NCI-H226 (cell line): ENCODE measurements at regions not wholly inside any gene's neighbourhood (a gene's known extent, or its start where the extent isn't known, plus 50 kb on each side); places are given as distances from the start of the nearest gene placed in this dataset.

Source experiments
- DNase-seq: peaks from one replicate; pipeline ENCODE4 v3.0.0-alpha.2; 2015

- no peak for DNase-seq
These were observed 95.6 kb upstream of the F3 start for GRCh38 chr1:94637121-94637520.

- peak; percentile 56 for DNase-seq
These were observed 95.1 kb upstream of the F3 start for GRCh38 chr1:94636624-94637023.

- no peak for DNase-seq
These were observed 94.5 kb upstream of the F3 start for GRCh38 chr1:94636100-94636499.

- peak; percentile 28 for DNase-seq
These were observed 93.4 kb upstream of the F3 start for GRCh38 chr1:94634977-94635416.

- no peak for DNase-seq
These were observed 91.5 kb upstream of the F3 start for GRCh38 chr1:94633051-94633450.

- no peak for DNase-seq
These were observed 88.0 kb upstream of the F3 start for GRCh38 chr1:94629259-94630181.

GRCh38 chr1:94628499-94628843 lies 86.9 kb upstream of the F3 start:
- DNase-seq, result no peak

GRCh38 chr1:94627771-94628498 lies 86.4 kb upstream of the F3 start:
- no peak for DNase-seq

- no peak for DNase-seq
These were observed 82.6 kb upstream of the F3 start for GRCh38 chr1:94624203-94624602.

- DNase-seq, result peak; percentile 29
These were observed 82.1 kb upstream of the F3 start for GRCh38 chr1:94623560-94624148.

GRCh38 chr1:94622757-94623156 lies 81.2 kb upstream of the F3 start:
- DNase-seq, result peak; percentile 95

- DNase-seq, result peak; percentile 16
These were observed 80.2 kb upstream of the F3 start for GRCh38 chr1:94621802-94622201.

GRCh38 chr1:94621395-94621794 lies 79.8 kb upstream of the F3 start:
- DNase-seq, result peak; percentile 91

GRCh38 chr1:94620345-94621031 lies 78.9 kb upstream of the F3 start:
- DNase-seq, result no peak

GRCh38 chr1:94619731-94620130 lies 78.2 kb upstream of the F3 start:
- no peak for DNase-seq

- DNase-seq, result no peak
These were observed 76.6 kb upstream of the F3 start for GRCh38 chr1:94617957-94618739.

GRCh38 chr1:94617134-94617805 lies 75.7 kb upstream of the F3 start:
- DNase-seq, result peak; percentile 78

- DNase-seq, result peak; percentile 14
These were observed 74.9 kb upstream of the F3 start for GRCh38 chr1:94616506-94616905.

- DNase-seq, result no peak
These were observed 73.4 kb upstream of the F3 start for GRCh38 chr1:94614996-94615395.

GRCh38 chr1:94614168-94614815 lies 72.7 kb upstream of the F3 start:
- DNase-seq, result no peak

- DNase-seq, result no peak
These were observed 71.1 kb upstream of the F3 start for GRCh38 chr1:94612525-94613204.
